Peyer's patch (tissue), 4 donors: ENCODE measurements at regions not wholly inside any gene's neighbourhood (a gene's known extent, or its start where the extent isn't known, plus 50 kb on each side); places are given as distances from the start of the nearest gene placed in this dataset.

Source experiments
- POLR2A ChIP-seq, 2 donors: fragments of 450-650 bp; IDR thresholded peaks; one replicate each; pipeline ENCODE4 v1.5.1; 2017; ENCODE audit warnings: antibody characterized with exemption in 2 of 2, mild to moderate bottlenecking in 2 of 2, moderate library complexity in 2 of 2
- TF ChIP-seq, protein P1 (sequence below), 6 experiments: fragments of 450-650 bp in 4 of 6; fragments of 200-600 bp in 2 of 6; sonication (generic) in 1 of 6; IDR thresholded peaks; one replicate each; pipeline ENCODE4 v1.5.1; 2017 to 2019; ENCODE audit warnings: antibody characterized with exemption in 6 of 6, mild to moderate bottlenecking in 3 of 6, moderate library complexity in 1 of 6

- TF ChIP-seq POLR2A (IDR thresholded peaks at IDR 0.05) = no peak
- TF ChIP-seq, protein P1, sequence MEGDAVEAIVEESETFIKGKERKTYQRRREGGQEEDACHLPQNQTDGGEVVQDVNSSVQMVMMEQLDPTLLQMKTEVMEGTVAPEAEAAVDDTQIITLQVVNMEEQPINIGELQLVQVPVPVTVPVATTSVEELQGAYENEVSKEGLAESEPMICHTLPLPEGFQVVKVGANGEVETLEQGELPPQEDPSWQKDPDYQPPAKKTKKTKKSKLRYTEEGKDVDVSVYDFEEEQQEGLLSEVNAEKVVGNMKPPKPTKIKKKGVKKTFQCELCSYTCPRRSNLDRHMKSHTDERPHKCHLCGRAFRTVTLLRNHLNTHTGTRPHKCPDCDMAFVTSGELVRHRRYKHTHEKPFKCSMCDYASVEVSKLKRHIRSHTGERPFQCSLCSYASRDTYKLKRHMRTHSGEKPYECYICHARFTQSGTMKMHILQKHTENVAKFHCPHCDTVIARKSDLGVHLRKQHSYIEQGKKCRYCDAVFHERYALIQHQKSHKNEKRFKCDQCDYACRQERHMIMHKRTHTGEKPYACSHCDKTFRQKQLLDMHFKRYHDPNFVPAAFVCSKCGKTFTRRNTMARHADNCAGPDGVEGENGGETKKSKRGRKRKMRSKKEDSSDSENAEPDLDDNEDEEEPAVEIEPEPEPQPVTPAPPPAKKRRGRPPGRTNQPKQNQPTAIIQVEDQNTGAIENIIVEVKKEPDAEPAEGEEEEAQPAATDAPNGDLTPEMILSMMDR (IDR thresholded peaks at IDR 0.05) = no peak
Observed at GRCh38 chr5:97955450-97955849, 772.4 kb upstream of the RIOK2 start.
